Heart left ventricle (tissue), 13 donors: ENCODE measurements at regions not wholly inside any gene's neighbourhood (a gene's known extent, or its start where the extent isn't known, plus 50 kb on each side); places are given as distances from the start of the nearest gene placed in this dataset.

Experiments
- POLR2A ChIP-seq, 2 donors: fragments of 450-650 bp; IDR thresholded peaks; one replicate each; pipeline ENCODE4 v1.6.1; 2017; ENCODE audit warnings: antibody characterized with exemption in 2 of 2, mild to moderate bottlenecking in 2 of 2, moderate library complexity in 2 of 2
- TF ChIP-seq, protein P1 (sequence below), 12 donors: fragments of 200-600 bp; sonication (generic) in 4 of 12; IDR thresholded peaks; one replicate each; pipeline versions ENCODE4 v1.5.0 to v1.8.0; 2018 to 2022; ENCODE audit warnings: antibody characterized with exemption in 12 of 12, mild to moderate bottlenecking in 5 of 12
- donor health status: ischemic (EF 13 %, LVEDD 7.1; RV severe dilation, severe dysfunction).
- donor health status: DM: no; HTN: yes; CAD: no.
- donor health status: DM: no; HTN: no; CAD: no.
- donor health status: ischemic (EF 25% LVEDD 6.9; RV normal size, moderate dysfunction).
- donor health status: ischemic (EF 25% LVEDD 5.7; RV mildly dilated, moderate dysfunction).
- donor health status: ischemic (EF 35%, LVEDD 5.7; RV mildly dilated, moderate dysfunction).
- donor health status: nonischemic (EF 11% LVEDD 7.7; RV severe dilation, severe dysfunction).
- donor health status: DM: yes; HTN: yes; CAD: no.
- donor health status: PGD.
- donor health status: ischemic (EF 29% LVEDD 5.4; RV normal size, mild dysfunction).
- donor health status: nonischemic (EF 23%, LVEDD 6.1; RV moderate dilation, normal function).

- TF ChIP-seq, protein P1, sequence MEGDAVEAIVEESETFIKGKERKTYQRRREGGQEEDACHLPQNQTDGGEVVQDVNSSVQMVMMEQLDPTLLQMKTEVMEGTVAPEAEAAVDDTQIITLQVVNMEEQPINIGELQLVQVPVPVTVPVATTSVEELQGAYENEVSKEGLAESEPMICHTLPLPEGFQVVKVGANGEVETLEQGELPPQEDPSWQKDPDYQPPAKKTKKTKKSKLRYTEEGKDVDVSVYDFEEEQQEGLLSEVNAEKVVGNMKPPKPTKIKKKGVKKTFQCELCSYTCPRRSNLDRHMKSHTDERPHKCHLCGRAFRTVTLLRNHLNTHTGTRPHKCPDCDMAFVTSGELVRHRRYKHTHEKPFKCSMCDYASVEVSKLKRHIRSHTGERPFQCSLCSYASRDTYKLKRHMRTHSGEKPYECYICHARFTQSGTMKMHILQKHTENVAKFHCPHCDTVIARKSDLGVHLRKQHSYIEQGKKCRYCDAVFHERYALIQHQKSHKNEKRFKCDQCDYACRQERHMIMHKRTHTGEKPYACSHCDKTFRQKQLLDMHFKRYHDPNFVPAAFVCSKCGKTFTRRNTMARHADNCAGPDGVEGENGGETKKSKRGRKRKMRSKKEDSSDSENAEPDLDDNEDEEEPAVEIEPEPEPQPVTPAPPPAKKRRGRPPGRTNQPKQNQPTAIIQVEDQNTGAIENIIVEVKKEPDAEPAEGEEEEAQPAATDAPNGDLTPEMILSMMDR (IDR thresholded peaks at IDR 0.05) = no peak
- no peak for TF ChIP-seq POLR2A (IDR thresholded peaks at IDR 0.05)
Measured at GRCh38 chr6:114796576-114796975, 453.8 kb upstream of the HS3ST5 start.
